Dermis blood vessel endothelial cell (primary cell): ENCODE measurements at regions not wholly inside any gene's neighbourhood (a gene's known extent, or its start where the extent isn't known, plus 50 kb on each side); places are given as distances from the start of the nearest gene placed in this dataset.
A peak's percentile ranks its signal among the peaks of the same experiment; 100 is the strongest.
"Not testable (repeated sequence)": the region's sequence is repeated elsewhere in the genome, so short reads cannot be mapped to it uniquely, and the experiment has no call there.

Source experiments
- DNase-seq: peaks from one replicate; pipeline ENCODE4 v3.0.0; 2010

GRCh38 chr4:165548702-165549101 lies 169.9 kb downstream of the CPE start:
- DNase-seq = no peak

- DNase-seq = no peak
Observed at GRCh38 chr4:165553221-165553810, 174.5 kb downstream of the CPE start.

- DNase-seq = peak; percentile 13
Observed at GRCh38 chr4:165555302-165555701, 176.5 kb downstream of the CPE start.

GRCh38 chr4:165556383-165556782 lies 177.6 kb downstream of the CPE start:
- DNase-seq = no peak

- DNase-seq = no peak
Observed at GRCh38 chr4:165560941-165561340, 182.1 kb downstream of the CPE start.

GRCh38 chr4:165563851-165564250 lies 185.0 kb downstream of the CPE start:
- DNase-seq = no peak

GRCh38 chr4:165569031-165569430 lies 190.2 kb downstream of the CPE start:
- no peak for DNase-seq

GRCh38 chr4:165571476-165571875 lies 192.7 kb downstream of the CPE start:
- not testable (repeated sequence) for DNase-seq

GRCh38 chr4:165580351-165580905 lies 201.6 kb downstream of the CPE start:
- DNase-seq = peak; percentile 79

GRCh38 chr4:165583341-165583740 lies 204.5 kb downstream of the CPE start:
- DNase-seq = no peak

- no peak for DNase-seq
Observed at GRCh38 chr4:165584916-165585315, 206.1 kb downstream of the CPE start.

- DNase-seq = peak; percentile 20
Observed at GRCh38 chr4:165588534-165589315, 209.9 kb downstream of the CPE start.

GRCh38 chr4:165592386-165592785 lies 213.6 kb downstream of the CPE start:
- no peak for DNase-seq

GRCh38 chr4:165597581-165598480 lies 219.0 kb downstream of the CPE start:
- DNase-seq = no peak

GRCh38 chr4:165600959-165601683 lies 222.3 kb downstream of the CPE start:
- no peak for DNase-seq

- DNase-seq = no peak
Observed at GRCh38 chr4:165602621-165603020, 223.8 kb downstream of the CPE start.

- DNase-seq = no peak
Observed at GRCh38 chr4:165604181-165604580, 225.4 kb downstream of the CPE start.

GRCh38 chr4:165605811-165606210 lies 227.0 kb downstream of the CPE start:
- DNase-seq = peak; percentile 65

GRCh38 chr4:165606465-165607205 lies 227.8 kb downstream of the CPE start:
- no peak for DNase-seq

- DNase-seq = no peak
Observed at GRCh38 chr4:165609653-165610052, 230.8 kb downstream of the CPE start.

GRCh38 chr4:165610679-165611437 lies 232.1 kb downstream of the CPE start:
- no peak for DNase-seq
